ENCODE measurements at regions not wholly inside any gene's neighbourhood (a gene's known extent, or its start where the extent isn't known, plus 50 kb on each side); places are given as distances from the start of the nearest gene placed in this dataset.

DNA sequence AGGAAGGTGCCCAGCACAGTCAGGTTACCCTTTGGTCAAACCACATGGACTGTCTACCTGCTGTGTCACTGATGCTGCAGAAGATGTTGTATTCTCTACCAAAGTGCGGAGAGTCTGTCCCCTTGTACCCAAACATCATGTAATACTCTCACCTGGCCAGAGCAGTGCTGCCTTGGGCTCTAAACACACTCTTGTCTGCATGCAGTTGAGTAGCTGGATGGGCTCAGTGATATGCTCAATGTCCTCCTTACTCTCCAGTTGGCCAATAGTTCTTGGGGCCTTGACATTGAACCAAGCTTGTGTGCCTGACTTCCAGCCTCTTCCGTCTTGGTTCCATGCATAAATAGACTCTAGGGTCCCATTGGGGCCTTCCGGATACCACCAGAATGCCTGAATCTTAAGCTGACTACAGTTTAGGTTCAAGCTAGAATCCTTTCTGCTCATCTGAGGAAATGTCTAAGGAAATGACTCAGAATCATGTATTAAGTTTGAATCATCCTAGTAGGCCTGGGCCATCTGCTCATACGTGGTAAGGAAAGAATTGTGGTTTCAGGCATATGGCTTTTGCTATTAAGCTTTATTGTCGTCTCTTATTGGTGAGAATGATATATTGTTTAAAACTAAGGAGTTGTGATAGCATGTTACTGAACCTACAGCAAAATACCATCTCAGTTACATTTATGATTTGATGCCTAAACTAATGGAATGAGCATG, 118.0 kb downstream of the OTUD1 start:
- no peak overlapping the region for H3K4me3 Mint-ChIP-seq
- no peaks in the 10 kb centered on the region for H3K27me3 Mint-ChIP-seq (ENCODE audit: low read depth)
- H3K27ac Mint-ChIP-seq: no peak overlapping the region

DNA sequence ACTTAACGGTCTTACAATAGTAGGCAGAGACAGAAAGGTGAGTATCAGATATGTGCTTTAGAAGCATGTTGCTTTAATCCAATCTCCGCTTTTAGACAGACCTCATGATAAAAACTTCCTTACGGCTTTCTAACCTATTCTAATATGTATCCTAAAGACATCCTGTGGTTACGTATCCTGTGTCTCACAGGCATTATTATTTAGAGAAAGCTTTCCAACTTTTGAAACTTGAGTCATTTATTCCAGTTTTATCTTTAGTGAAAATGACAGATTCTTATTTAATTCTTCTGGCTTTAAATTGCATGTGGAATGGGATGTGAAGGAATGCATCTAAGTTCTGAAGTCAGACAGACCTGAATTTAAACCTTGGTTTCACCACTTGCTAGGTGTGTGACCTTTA, 118.9 kb downstream of the OTUD1 start:
- H3K27me3 Mint-ChIP-seq (ENCODE audit: low read depth): no peaks in the 10 kb centered on the region
- H3K9me3 Mint-ChIP-seq: peaks cover 19% of the 10 kb centered on the region
- no peak overlapping the region for H3K27ac Mint-ChIP-seq
- peaks cover 4% of the 10 kb centered on the region for H3K36me3 Mint-ChIP-seq (ENCODE audit: low read depth)
- TF ChIP-seq, protein P1, sequence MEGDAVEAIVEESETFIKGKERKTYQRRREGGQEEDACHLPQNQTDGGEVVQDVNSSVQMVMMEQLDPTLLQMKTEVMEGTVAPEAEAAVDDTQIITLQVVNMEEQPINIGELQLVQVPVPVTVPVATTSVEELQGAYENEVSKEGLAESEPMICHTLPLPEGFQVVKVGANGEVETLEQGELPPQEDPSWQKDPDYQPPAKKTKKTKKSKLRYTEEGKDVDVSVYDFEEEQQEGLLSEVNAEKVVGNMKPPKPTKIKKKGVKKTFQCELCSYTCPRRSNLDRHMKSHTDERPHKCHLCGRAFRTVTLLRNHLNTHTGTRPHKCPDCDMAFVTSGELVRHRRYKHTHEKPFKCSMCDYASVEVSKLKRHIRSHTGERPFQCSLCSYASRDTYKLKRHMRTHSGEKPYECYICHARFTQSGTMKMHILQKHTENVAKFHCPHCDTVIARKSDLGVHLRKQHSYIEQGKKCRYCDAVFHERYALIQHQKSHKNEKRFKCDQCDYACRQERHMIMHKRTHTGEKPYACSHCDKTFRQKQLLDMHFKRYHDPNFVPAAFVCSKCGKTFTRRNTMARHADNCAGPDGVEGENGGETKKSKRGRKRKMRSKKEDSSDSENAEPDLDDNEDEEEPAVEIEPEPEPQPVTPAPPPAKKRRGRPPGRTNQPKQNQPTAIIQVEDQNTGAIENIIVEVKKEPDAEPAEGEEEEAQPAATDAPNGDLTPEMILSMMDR (IDR thresholded peaks at IDR 0.05; ENCODE audit: unreplicated experiment in 3 of 3): no peak
- no peak overlapping the region for H3K4me3 Mint-ChIP-seq
- no peaks in the 10 kb centered on the region for H3K4me1 Mint-ChIP-seq

More for the DNA sequence above, 118.0 kb downstream of the OTUD1 start:
- peaks cover 12% of the 10 kb centered on the region for H3K9me3 Mint-ChIP-seq
- TF ChIP-seq, protein P1 (IDR thresholded peaks at IDR 0.05; ENCODE audit: unreplicated experiment in 3 of 3): no peak
- H3K36me3 Mint-ChIP-seq (ENCODE audit: low read depth): no peaks in the 10 kb centered on the region
- no peaks in the 10 kb centered on the region for H3K4me1 Mint-ChIP-seq

DNA sequence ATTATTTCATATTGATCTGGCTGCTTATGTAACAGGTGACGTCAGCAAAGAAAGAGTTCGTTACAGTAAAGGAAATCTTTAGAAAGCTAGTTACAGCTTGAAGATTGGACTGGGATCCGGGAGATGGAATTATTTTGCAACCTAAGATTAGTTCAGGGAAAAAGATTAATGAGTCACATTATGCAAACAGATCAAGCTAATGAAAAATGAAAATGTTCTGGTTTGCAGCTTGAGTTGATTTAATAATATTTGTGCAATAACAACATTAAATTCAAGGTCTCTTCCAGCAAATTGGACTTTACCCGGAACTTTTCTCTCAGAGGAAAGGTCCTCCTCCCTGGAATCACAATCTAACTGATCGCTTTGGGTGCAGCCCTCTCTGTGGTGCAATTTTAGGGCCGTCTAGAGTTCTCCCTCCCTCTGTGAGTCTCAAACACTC, 119.5 kb downstream of the OTUD1 start:
- Mint-ChIP-seq H3K4me3 (no peak overlapping the region), H3K27me3 (ENCODE audit: low read depth) (no peaks in the 10 kb centered on the region), H3K27ac (no peak overlapping the region), H3K9me3 (peaks cover 21% of the 10 kb centered on the region), H3K36me3 (ENCODE audit: low read depth) (peaks cover 5% of the 10 kb centered on the region), H3K4me1 (no peaks in the 10 kb centered on the region)
- TF ChIP-seq, protein P1 (IDR thresholded peaks at IDR 0.05; ENCODE audit: unreplicated experiment in 3 of 3): no peak

DNA sequence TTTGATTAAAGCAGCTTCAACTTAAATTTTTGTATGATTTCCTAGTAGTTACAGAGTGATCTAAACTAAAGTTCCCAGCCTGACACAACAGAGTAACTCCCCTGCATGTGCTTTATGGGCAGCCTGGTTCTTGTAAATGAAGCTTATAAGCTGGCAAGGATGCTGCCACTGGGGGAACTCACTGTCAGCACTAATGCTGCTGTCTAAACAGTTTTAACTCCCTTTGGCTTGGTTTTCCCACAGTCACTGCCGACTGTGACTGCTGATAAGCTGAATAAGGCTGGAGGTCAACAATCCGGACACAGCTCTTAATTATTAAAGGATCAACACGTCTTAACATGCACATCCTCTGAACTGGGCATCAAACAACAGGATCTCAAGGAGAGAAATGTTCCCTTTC, 130.1 kb downstream of the OTUD1 start:
- no peaks in the 10 kb centered on the region for H3K4me1 Mint-ChIP-seq
- peaks cover 7% of the 10 kb centered on the region for H3K36me3 Mint-ChIP-seq (ENCODE audit: low read depth)
- H3K27me3 Mint-ChIP-seq (ENCODE audit: low read depth): peaks cover 3% of the 10 kb centered on the region
- peak overlapping the region in 1 of 3 experiments; percentile 70 for H3K27ac Mint-ChIP-seq
- H3K9me3 Mint-ChIP-seq: peaks cover 29% of the 10 kb centered on the region
- H3K4me3 Mint-ChIP-seq: no peak overlapping the region
- TF ChIP-seq, protein P1 (IDR thresholded peaks at IDR 0.05; ENCODE audit: unreplicated experiment in 3 of 3): no peak

DNA sequence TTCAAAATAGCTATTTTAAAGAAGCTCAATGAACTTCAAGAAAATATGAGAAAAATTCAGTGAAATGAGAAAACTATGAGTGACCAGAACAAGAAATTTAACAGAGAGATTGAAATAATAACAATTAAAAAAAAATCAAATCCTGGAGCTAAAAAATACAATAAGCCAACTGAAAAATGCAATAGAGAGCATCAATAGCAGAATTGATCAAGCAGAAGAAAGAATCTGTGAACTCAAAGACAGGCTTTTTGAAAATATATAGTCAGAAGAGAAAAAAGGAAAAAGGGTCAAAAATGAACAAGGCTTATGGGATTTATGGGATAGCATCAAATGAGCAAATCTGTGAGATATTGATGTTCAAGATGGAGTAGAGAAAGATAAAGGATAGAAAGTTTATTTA, 133.0 kb downstream of the OTUD1 start:
- Mint-ChIP-seq H3K27me3 (ENCODE audit: low read depth) (peaks cover 3% of the 10 kb centered on the region), H3K36me3 (ENCODE audit: low read depth) (peaks cover 7% of the 10 kb centered on the region), H3K27ac (no peak overlapping the region), H3K9me3 (peaks cover 20% of the 10 kb centered on the region), H3K4me3 (no peak overlapping the region), H3K4me1 (no peaks in the 10 kb centered on the region)
- TF ChIP-seq, protein P1 (IDR thresholded peaks at IDR 0.05; ENCODE audit: unreplicated experiment in 3 of 3): no peak

DNA sequence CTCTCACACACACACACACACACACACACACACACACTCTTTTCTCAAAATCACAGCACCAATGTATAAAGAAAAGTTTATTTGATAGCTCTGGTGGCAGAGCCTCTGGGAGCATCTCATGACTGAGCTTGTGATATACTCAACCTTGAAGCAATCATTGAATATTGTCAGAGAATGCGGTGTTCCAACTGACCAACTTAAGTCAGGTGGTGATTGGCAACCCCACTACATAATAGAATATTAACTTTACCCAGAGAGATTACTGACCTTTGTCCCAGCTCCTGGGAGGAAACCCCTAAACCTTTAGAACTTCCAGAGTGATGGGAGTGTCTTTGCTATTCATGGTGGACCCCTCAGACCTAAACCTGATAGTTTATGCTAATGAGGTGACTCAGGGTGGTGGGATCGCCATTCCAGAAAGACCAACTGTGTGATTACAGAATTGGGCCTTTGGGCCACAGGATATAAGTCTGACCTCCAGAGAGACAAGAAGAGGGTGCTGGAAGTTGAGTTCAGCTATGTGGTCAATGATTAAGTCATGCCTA, 143.1 kb downstream of the OTUD1 start:
- Mint-ChIP-seq H3K36me3 (ENCODE audit: low read depth) (no peaks in the 10 kb centered on the region), H3K4me3 (no peak overlapping the region), H3K9me3 (no peaks in the 10 kb centered on the region), H3K27ac (peak overlapping the region in 1 of 3 experiments; percentile 23), H3K27me3 (ENCODE audit: low read depth) (peaks cover 6% of the 10 kb centered on the region), H3K4me1 (no peaks in the 10 kb centered on the region)
- TF ChIP-seq, protein P1 (IDR thresholded peaks at IDR 0.05; ENCODE audit: unreplicated experiment in 3 of 3): no peak

Data from nephron (organoid).